ENCODE measurements at regions not wholly inside any gene's neighbourhood (a gene's known extent, or its start where the extent isn't known, plus 50 kb on each side); places are given as distances from the start of the nearest gene placed in this dataset.

GRCh38 chr4:141578451-141578850 lies 57.9 kb upstream of the IL15 start:
- TF ChIP-seq CTCF (IDR thresholded peaks at IDR 0.05 in 4 of 5, conservative IDR thresholded peaks at IDR 0.05 in 1 of 5) = no peak
- no peak for TF ChIP-seq POLR2A (IDR thresholded peaks at IDR 0.05)
